ENCODE measurements at regions not wholly inside any gene's neighbourhood (a gene's known extent, or its start where the extent isn't known, plus 50 kb on each side); places are given as distances from the start of the nearest gene placed in this dataset.

DNA sequence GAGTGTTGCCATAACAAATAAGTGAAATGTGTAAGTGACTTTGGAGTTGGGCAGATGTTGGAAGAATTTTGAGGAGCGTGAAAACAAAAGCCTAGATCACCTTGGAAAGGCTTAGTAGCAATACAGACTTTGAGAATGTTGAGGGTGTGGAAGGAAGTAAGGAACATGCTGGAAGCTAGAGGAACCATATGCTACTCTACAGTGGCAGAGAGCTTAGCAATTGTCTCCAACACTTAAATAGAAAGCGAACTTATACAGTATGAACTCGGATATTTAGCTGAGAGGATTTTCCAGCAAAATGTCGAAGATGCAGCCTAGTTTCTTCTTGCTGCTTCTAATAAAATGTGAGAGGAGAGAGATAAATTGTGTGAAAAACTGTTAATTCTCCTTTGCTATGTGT, 271.2 kb downstream of the ADRA2A start:
- Histone ChIP-seq H3K27ac (ENCODE audit: low read depth in 2 of 2, low read length in 1 of 2) (no peak overlapping the region), H3K9me3 (ENCODE audit: control insufficient read depth in 2 of 2, insufficient read depth in 1 of 2, low read depth in 1 of 2, low read length in 1 of 2) (no peaks in the 10 kb centered on the region), H3K36me3 (ENCODE audit: control insufficient read depth in 2 of 2, insufficient read depth in 2 of 2, low read length in 1 of 2) (no peaks in the 10 kb centered on the region), H3K27me3 (ENCODE audit: control insufficient read depth in 1 of 2, insufficient read depth in 2 of 2, low read length in 2 of 2) (no peaks in the 10 kb centered on the region), H3K4me3 (ENCODE audit: low read depth in 1 of 2, low read length in 2 of 2) (no peak overlapping the region), H3K4me1 (ENCODE audit: control insufficient read depth in 2 of 2, insufficient read depth in 2 of 2, low read length in 1 of 2) (no peaks in the 10 kb centered on the region)
- WGBS, 2 donors: 78 to 80% methylated on average over 4 of the region's 4 CpGs

GRCh38 chr10:111354859-111355258, 278.0 kb downstream of the ADRA2A start:
- WGBS, 2 donors: 93 to 100% methylated on average over 1 of the region's 1 CpG
- H3K9me3 ChIP-seq (ENCODE audit: control insufficient read depth in 2 of 2, insufficient read depth in 1 of 2, low read depth in 1 of 2, low read length in 1 of 2): no peaks in the 10 kb centered on the region
- H3K4me3 ChIP-seq (ENCODE audit: low read depth in 1 of 2, low read length in 2 of 2): no peak overlapping the region
- peaks cover 0 to 2% of the 10 kb centered on the region in 2 donors for H3K27me3 ChIP-seq (ENCODE audit: control insufficient read depth in 1 of 2, insufficient read depth in 2 of 2, low read length in 2 of 2)
- H3K4me1 ChIP-seq (ENCODE audit: control insufficient read depth in 2 of 2, insufficient read depth in 2 of 2, low read length in 1 of 2): no peaks in the 10 kb centered on the region
- H3K27ac ChIP-seq (ENCODE audit: low read depth in 2 of 2, low read length in 1 of 2): no peak overlapping the region
- no peaks in the 10 kb centered on the region for H3K36me3 ChIP-seq (ENCODE audit: control insufficient read depth in 2 of 2, insufficient read depth in 2 of 2, low read length in 1 of 2)

- H3K9me3 ChIP-seq (ENCODE audit: control insufficient read depth in 2 of 2, insufficient read depth in 1 of 2, low read depth in 1 of 2, low read length in 1 of 2): no peaks in the 10 kb centered on the region
- WGBS, 2 donors: 58 to 67% methylated on average over 3 of the region's 3 CpGs
- no peaks in the 10 kb centered on the region for H3K36me3 ChIP-seq (ENCODE audit: control insufficient read depth in 2 of 2, insufficient read depth in 2 of 2, low read length in 1 of 2)
- no peak overlapping the region for H3K4me3 ChIP-seq (ENCODE audit: low read depth in 1 of 2, low read length in 2 of 2)
- H3K27ac ChIP-seq (ENCODE audit: low read depth in 2 of 2, low read length in 1 of 2): no peak overlapping the region
- H3K27me3 ChIP-seq (ENCODE audit: control insufficient read depth in 1 of 2, insufficient read depth in 2 of 2, low read length in 2 of 2): peaks cover 0 to 5% of the 10 kb centered on the region in 2 donors
- peaks cover 0 to 3% of the 10 kb centered on the region in 2 donors for H3K4me1 ChIP-seq (ENCODE audit: control insufficient read depth in 2 of 2, insufficient read depth in 2 of 2, low read length in 1 of 2)
Observed at GRCh38 chr10:111356571-111356970, 279.7 kb downstream of the ADRA2A start.

GRCh38 chr10:111357859-111358258, 281.0 kb downstream of the ADRA2A start:
- Histone ChIP-seq H3K36me3 (ENCODE audit: control insufficient read depth in 2 of 2, insufficient read depth in 2 of 2, low read length in 1 of 2) (no peaks in the 10 kb centered on the region), H3K4me3 (ENCODE audit: low read depth in 1 of 2, low read length in 2 of 2) (no peak overlapping the region), H3K9me3 (ENCODE audit: control insufficient read depth in 2 of 2, insufficient read depth in 1 of 2, low read depth in 1 of 2, low read length in 1 of 2) (no peaks in the 10 kb centered on the region), H3K27me3 (ENCODE audit: control insufficient read depth in 1 of 2, insufficient read depth in 2 of 2, low read length in 2 of 2) (peaks cover 0 to 5% of the 10 kb centered on the region in 2 donors), H3K27ac (ENCODE audit: low read depth in 2 of 2, low read length in 1 of 2) (no peak overlapping the region), H3K4me1 (ENCODE audit: control insufficient read depth in 2 of 2, insufficient read depth in 2 of 2, low read length in 1 of 2) (peaks cover 0 to 3% of the 10 kb centered on the region in 2 donors)
- WGBS, 2 donors: 61 to 86% methylated on average over 1 of the region's 1 CpG

- peaks cover 0 to 5% of the 10 kb centered on the region in 2 donors for H3K27me3 ChIP-seq (ENCODE audit: control insufficient read depth in 1 of 2, insufficient read depth in 2 of 2, low read length in 2 of 2)
- H3K4me3 ChIP-seq (ENCODE audit: low read depth in 1 of 2, low read length in 2 of 2): no peak overlapping the region
- WGBS, 2 donors: 35 to 42% methylated on average over 5 of the region's 5 CpGs
- H3K4me1 ChIP-seq (ENCODE audit: control insufficient read depth in 2 of 2, insufficient read depth in 2 of 2, low read length in 1 of 2): peaks cover 0 to 3% of the 10 kb centered on the region in 2 donors
- no peaks in the 10 kb centered on the region for H3K36me3 ChIP-seq (ENCODE audit: control insufficient read depth in 2 of 2, insufficient read depth in 2 of 2, low read length in 1 of 2)
- H3K27ac ChIP-seq (ENCODE audit: low read depth in 2 of 2, low read length in 1 of 2): no peak overlapping the region
- no peaks in the 10 kb centered on the region for H3K9me3 ChIP-seq (ENCODE audit: control insufficient read depth in 2 of 2, insufficient read depth in 1 of 2, low read depth in 1 of 2, low read length in 1 of 2)
Observed at GRCh38 chr10:111360260-111360925, 283.6 kb downstream of the ADRA2A start.

GRCh38 chr10:111367531-111367930, 290.7 kb downstream of the ADRA2A start:
- no peaks in the 10 kb centered on the region for H3K36me3 ChIP-seq (ENCODE audit: control insufficient read depth in 2 of 2, insufficient read depth in 2 of 2, low read length in 1 of 2)
- H3K27me3 ChIP-seq (ENCODE audit: control insufficient read depth in 1 of 2, insufficient read depth in 2 of 2, low read length in 2 of 2): no peaks in the 10 kb centered on the region
- no peaks in the 10 kb centered on the region for H3K4me1 ChIP-seq (ENCODE audit: control insufficient read depth in 2 of 2, insufficient read depth in 2 of 2, low read length in 1 of 2)
- H3K27ac ChIP-seq (ENCODE audit: low read depth in 2 of 2, low read length in 1 of 2): no peak overlapping the region
- no peaks in the 10 kb centered on the region for H3K9me3 ChIP-seq (ENCODE audit: control insufficient read depth in 2 of 2, insufficient read depth in 1 of 2, low read depth in 1 of 2, low read length in 1 of 2)
- no peak overlapping the region for H3K4me3 ChIP-seq (ENCODE audit: low read depth in 1 of 2, low read length in 2 of 2)
- 71 to 86% methylated on average over 2 of the region's 2 CpGs for WGBS, 2 donors

DNA sequence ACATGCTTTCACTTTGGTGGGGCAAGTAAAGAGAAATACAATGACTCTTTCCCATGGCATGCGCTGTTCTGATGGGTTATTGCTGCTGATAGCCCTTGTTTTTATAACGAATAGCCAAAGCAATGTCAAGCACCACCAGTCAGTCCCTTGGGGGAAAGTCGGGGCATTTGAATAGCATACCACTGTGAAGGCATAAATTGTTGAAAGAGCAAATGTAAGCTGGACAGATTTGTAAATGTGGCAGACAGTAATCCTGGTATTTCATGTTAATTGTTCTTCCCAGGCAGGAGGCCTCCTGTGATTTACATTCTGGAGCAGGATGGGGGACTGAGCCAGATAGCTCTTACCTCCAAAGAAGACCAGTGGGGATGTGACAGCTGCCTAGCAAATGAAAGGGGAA, 293.3 kb downstream of the ADRA2A start:
- Histone ChIP-seq H3K4me3 (ENCODE audit: low read depth in 1 of 2, low read length in 2 of 2) (no peak overlapping the region), H3K36me3 (ENCODE audit: control insufficient read depth in 2 of 2, insufficient read depth in 2 of 2, low read length in 1 of 2) (no peaks in the 10 kb centered on the region), H3K27ac (ENCODE audit: low read depth in 2 of 2, low read length in 1 of 2) (no peak overlapping the region), H3K27me3 (ENCODE audit: control insufficient read depth in 1 of 2, insufficient read depth in 2 of 2, low read length in 2 of 2) (no peaks in the 10 kb centered on the region), H3K4me1 (ENCODE audit: control insufficient read depth in 2 of 2, insufficient read depth in 2 of 2, low read length in 1 of 2) (no peaks in the 10 kb centered on the region), H3K9me3 (ENCODE audit: control insufficient read depth in 2 of 2, insufficient read depth in 1 of 2, low read depth in 1 of 2, low read length in 1 of 2) (no peaks in the 10 kb centered on the region)
- WGBS, 2 donors: 50 to 52% methylated on average over 3 of the region's 3 CpGs

GRCh38 chr10:111373696-111374095, 296.9 kb downstream of the ADRA2A start:
- no peaks in the 10 kb centered on the region for H3K4me1 ChIP-seq (ENCODE audit: control insufficient read depth in 2 of 2, insufficient read depth in 2 of 2, low read length in 1 of 2)
- H3K4me3 ChIP-seq (ENCODE audit: low read depth in 1 of 2, low read length in 2 of 2): no peak overlapping the region
- H3K36me3 ChIP-seq (ENCODE audit: control insufficient read depth in 2 of 2, insufficient read depth in 2 of 2, low read length in 1 of 2): no peaks in the 10 kb centered on the region
- H3K27ac ChIP-seq (ENCODE audit: low read depth in 2 of 2, low read length in 1 of 2): no peak overlapping the region
- no peaks in the 10 kb centered on the region for H3K27me3 ChIP-seq (ENCODE audit: control insufficient read depth in 1 of 2, insufficient read depth in 2 of 2, low read length in 2 of 2)
- no peaks in the 10 kb centered on the region for H3K9me3 ChIP-seq (ENCODE audit: control insufficient read depth in 2 of 2, insufficient read depth in 1 of 2, low read depth in 1 of 2, low read length in 1 of 2)
- 67 to 72% methylated on average over 1 of the region's 1 CpG for WGBS, 2 donors

DNA sequence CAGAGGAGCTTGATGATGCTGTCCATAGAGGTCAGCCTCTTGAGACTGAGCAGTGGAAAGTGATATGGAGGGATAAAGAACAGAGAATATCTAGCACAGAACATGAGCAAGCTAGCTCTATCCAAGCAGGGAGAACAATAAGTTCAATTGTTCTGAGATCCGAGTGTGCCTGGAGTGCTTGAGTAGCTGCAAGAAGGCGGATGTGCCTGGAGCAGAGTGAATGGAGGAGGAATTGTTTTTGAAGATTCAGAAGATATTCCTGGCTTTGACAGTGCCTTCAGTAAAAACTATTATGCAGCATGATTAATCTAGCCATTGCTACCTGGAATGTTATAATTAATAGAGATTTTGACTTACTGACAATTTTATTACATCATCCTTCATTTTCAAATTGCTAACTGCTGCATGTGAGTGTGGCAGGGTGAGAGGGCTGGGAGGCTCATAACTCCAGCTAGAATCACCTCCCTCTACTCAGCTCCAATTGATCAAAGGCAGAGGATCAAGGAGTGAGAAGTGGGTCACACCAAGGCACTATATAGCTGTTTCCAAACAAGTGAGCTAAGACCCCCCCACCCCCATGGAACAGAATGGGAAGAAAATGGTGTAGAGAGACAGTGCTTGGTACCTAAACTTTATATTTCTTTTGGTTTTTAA, 302.8 kb downstream of the ADRA2A start:
- no peaks in the 10 kb centered on the region for H3K36me3 ChIP-seq (ENCODE audit: control insufficient read depth in 2 of 2, insufficient read depth in 2 of 2, low read length in 1 of 2)
- no peaks in the 10 kb centered on the region for H3K27me3 ChIP-seq (ENCODE audit: control insufficient read depth in 1 of 2, insufficient read depth in 2 of 2, low read length in 2 of 2)
- H3K4me1 ChIP-seq (ENCODE audit: control insufficient read depth in 2 of 2, insufficient read depth in 2 of 2, low read length in 1 of 2): no peaks in the 10 kb centered on the region
- H3K9me3 ChIP-seq (ENCODE audit: control insufficient read depth in 2 of 2, insufficient read depth in 1 of 2, low read depth in 1 of 2, low read length in 1 of 2): no peaks in the 10 kb centered on the region
- WGBS, 2 donors: 73 to 80% methylated on average over 2 of the region's 2 CpGs
- no peak overlapping the region for H3K27ac ChIP-seq (ENCODE audit: low read depth in 2 of 2, low read length in 1 of 2)
- H3K4me3 ChIP-seq (ENCODE audit: low read depth in 1 of 2, low read length in 2 of 2): no peak overlapping the region

DNA sequence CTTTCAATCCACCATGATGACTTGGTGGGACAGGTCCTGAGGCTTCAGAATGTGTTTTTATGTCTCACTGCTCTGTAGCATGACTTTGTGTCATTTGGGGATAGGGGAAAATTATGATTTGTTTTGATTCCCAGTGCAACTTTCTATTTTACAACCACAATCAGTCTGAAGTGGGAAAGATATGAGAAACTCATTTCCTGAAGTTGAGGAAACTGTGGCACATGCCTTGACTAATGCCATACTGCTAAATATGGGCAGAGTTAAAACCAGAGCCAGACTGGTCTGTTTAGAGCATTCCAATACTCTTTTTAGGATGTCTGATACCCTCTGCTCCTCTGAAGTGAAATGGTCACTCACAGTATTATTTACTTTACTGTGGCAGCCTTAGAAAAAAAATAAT, 307.7 kb downstream of the ADRA2A start:
- Histone ChIP-seq H3K4me1 (ENCODE audit: control insufficient read depth in 2 of 2, insufficient read depth in 2 of 2, low read length in 1 of 2) (no peaks in the 10 kb centered on the region), H3K9me3 (ENCODE audit: control insufficient read depth in 2 of 2, insufficient read depth in 1 of 2, low read depth in 1 of 2, low read length in 1 of 2) (no peaks in the 10 kb centered on the region)

More for the DNA sequence above, 307.7 kb downstream of the ADRA2A start:
- H3K27ac ChIP-seq (ENCODE audit: low read depth in 2 of 2, low read length in 1 of 2): no peak overlapping the region
- H3K27me3 ChIP-seq (ENCODE audit: control insufficient read depth in 1 of 2, insufficient read depth in 2 of 2, low read length in 2 of 2): no peaks in the 10 kb centered on the region
- H3K4me3 ChIP-seq (ENCODE audit: low read depth in 1 of 2, low read length in 2 of 2): no peak overlapping the region
- H3K36me3 ChIP-seq (ENCODE audit: control insufficient read depth in 2 of 2, insufficient read depth in 2 of 2, low read length in 1 of 2): no peaks in the 10 kb centered on the region

Data from esophagus (tissue), 2 donors.